ENCODE measurements at regions not wholly inside any gene's neighbourhood (a gene's known extent, or its start where the extent isn't known, plus 50 kb on each side); places are given as distances from the start of the nearest gene placed in this dataset.

- TF ChIP-seq POLR2AphosphoS5 (IDR thresholded peaks at IDR 0.05; ENCODE audit: borderline replicate concordance, low read depth, low read length) (no peak), FOXP2 (optimal IDR thresholded peaks at IDR 0.05; ENCODE audit: control extremely low read depth, extremely low read length, insufficient read depth) (no peak)
Observed at GRCh38 chr4:111945014-111945413, 200.2 kb upstream of the FAM241A start.

Measured in SK-N-MC (cell line).